Stomach (tissue), 8 donors: ENCODE measurements at regions not wholly inside any gene's neighbourhood (a gene's known extent, or its start where the extent isn't known, plus 50 kb on each side); places are given as distances from the start of the nearest gene placed in this dataset.
"Not testable (repeated sequence)": the region's sequence is repeated elsewhere in the genome, so short reads cannot be mapped to it uniquely, and the experiment has no call there.

ENCODE experiments used
- DNase-seq, 2 donors: peaks; one replicate each; pipeline versions ENCODE4 v3.0.0 to v3.0.0-alpha.2; 2013 to 2019
- H3K27ac ChIP-seq, 5 donors: fragments of 200-600 bp in 4 of 5; sonication (generic) in 4 of 5; one replicate each; pipeline ENCODE4 v1.5.1; 2013 to 2019; ENCODE audit warnings: mild to moderate bottlenecking in 1 of 5, moderate library complexity in 1 of 5
- H3K27me3 ChIP-seq, 3 donors: fragments of 200-600 bp; sonication (generic); one replicate each; pipeline ENCODE4 v1.5.1; 2017 to 2019; ENCODE audit warnings: mixed run types in 1 of 3
- H3K36me3 ChIP-seq, 4 donors: fragments of 200-600 bp; sonication (generic); 1 replicate in 3 of 4; 2 replicates in 1 of 4; pipeline ENCODE4 v1.5.1; 2016 to 2019
- H3K4me1 ChIP-seq, 4 donors: fragments of 200-600 bp; sonication (generic); one replicate each; pipeline ENCODE4 v1.5.1; 2016 to 2019
- H3K4me3 ChIP-seq, 4 donors: fragments of 200-600 bp; sonication (generic) in 3 of 4; one replicate each; pipeline ENCODE4 v1.5.1; 2016 to 2019; ENCODE audit warnings: mild to moderate bottlenecking in 1 of 4
- H3K9me3 ChIP-seq, 4 donors: fragments of 200-600 bp; sonication (generic); one replicate each; pipeline ENCODE4 v1.5.1; 2016 to 2019
- EP300 ChIP-seq: sonication (generic); formaldehyde crosslinking; IDR thresholded peaks from one replicate; pipeline ENCODE4 v1.6.1; 2017; ENCODE audit warnings: antibody characterized with exemption
- POLR2A ChIP-seq, 4 donors: fragments of 450-650 bp; IDR thresholded peaks; one replicate each; pipeline ENCODE4 v1.6.1; 2016; ENCODE audit warnings: antibody characterized with exemption in 4 of 4, control low read depth in 2 of 4, mild to moderate bottlenecking in 1 of 4, moderate library complexity in 1 of 4
- POLR2AphosphoS5 ChIP-seq, 3 donors: sonication (generic); formaldehyde crosslinking; IDR thresholded peaks; one replicate each; pipeline ENCODE4 v1.6.1; 2016; ENCODE audit warnings: antibody characterized with exemption in 3 of 3
- WGBS, 5 donors: extraction: QIAGEN DNeasy Blood & Tissue Kit in 3 of 5; methylation state at CpG; one replicate each; pipeline versions ENCODE4 v1.1.5 to v1.1.7; 2013 to 2018; 5-methylcytosine and 5-hydroxymethylcytosine counted together
- intact Hi-C: fragments of 100-400 bp; cut with DNase I; formaldehyde crosslinking; loops from one replicate; pipeline ENCODE4 v1.15.1; 2023; ENCODE audit warnings: low total_unique reads
- TF ChIP-seq, protein P1 (sequence below), 7 experiments: fragments of 450-650 bp in 4 of 7; fragments of 200-600 bp in 3 of 7; sonication (generic) in 3 of 7; IDR thresholded peaks; one replicate each; pipeline ENCODE4 v1.5.1; 2016 to 2019; ENCODE audit warnings: antibody characterized with exemption in 7 of 7, control low read depth in 2 of 7, mild to moderate bottlenecking in 1 of 7
- donor health status: healthy with polysubstance abuse.
- donor health status: Bipolar disorder and iron deficiency.
- donor health status: healthy.

DNA sequence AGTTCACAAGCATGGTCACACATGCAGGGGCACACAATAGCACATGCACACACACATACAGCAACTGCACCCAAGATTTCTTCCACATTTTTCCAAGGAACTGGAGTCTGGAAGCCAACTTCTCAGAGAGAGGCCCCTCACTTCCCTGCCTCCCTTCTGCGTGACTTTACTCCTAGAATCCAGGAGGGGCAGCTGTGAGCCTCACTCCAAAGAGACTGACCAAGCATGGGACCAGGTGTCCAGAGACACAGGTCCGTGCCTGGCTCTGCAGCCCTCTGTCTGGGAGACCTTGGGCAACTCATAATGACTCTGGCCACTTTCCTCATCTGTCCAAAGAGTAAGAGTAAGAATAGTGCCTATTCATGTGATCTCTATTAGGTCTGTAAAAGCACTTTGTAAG, 104.7 kb upstream of the TMEM132E start:
- no peaks in the 10 kb centered on the region for H3K4me1 ChIP-seq
- H3K4me3 ChIP-seq: no peak overlapping the region
- intact Hi-C loops: no loop called here
- H3K36me3 ChIP-seq: no peaks in the 10 kb centered on the region
- TF ChIP-seq EP300: no peak
- TF ChIP-seq, protein P1, sequence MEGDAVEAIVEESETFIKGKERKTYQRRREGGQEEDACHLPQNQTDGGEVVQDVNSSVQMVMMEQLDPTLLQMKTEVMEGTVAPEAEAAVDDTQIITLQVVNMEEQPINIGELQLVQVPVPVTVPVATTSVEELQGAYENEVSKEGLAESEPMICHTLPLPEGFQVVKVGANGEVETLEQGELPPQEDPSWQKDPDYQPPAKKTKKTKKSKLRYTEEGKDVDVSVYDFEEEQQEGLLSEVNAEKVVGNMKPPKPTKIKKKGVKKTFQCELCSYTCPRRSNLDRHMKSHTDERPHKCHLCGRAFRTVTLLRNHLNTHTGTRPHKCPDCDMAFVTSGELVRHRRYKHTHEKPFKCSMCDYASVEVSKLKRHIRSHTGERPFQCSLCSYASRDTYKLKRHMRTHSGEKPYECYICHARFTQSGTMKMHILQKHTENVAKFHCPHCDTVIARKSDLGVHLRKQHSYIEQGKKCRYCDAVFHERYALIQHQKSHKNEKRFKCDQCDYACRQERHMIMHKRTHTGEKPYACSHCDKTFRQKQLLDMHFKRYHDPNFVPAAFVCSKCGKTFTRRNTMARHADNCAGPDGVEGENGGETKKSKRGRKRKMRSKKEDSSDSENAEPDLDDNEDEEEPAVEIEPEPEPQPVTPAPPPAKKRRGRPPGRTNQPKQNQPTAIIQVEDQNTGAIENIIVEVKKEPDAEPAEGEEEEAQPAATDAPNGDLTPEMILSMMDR (IDR thresholded peaks at IDR 0.05): no peak
- no peak for TF ChIP-seq POLR2AphosphoS5 (IDR thresholded peaks at IDR 0.05)
- no peak for TF ChIP-seq POLR2A (IDR thresholded peaks at IDR 0.05)
- DNase-seq: no peak
- 39 to 74% (median 46%) methylated on average over 2 of the region's 2 CpGs for WGBS, 5 donors
- H3K9me3 ChIP-seq: no peaks in the 10 kb centered on the region
- peaks cover 0 to 22% (median 6%) of the 10 kb centered on the region in 3 donors for H3K27me3 ChIP-seq
- no peak overlapping the region for H3K27ac ChIP-seq

DNA sequence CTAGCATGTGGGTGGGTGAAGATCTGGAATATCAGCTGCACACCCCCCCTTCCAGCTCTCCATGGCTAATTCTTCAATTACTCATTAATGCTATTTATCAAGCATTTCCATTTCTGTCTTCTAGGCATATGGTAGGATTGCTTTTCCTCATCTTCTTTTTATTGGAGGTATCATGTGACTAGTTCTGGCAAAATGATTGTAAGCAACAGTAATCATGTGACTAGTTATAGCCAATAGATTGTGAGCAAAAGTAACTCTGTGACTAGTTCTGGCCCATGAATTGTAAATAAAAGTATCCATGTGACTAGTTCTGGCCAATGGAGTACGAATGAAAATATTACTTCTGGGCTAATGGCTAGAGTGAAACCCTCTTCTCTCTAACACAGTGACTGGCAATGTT, 107.0 kb upstream of the TMEM132E start:
- Histone ChIP-seq H3K4me3 (no peak overlapping the region), H3K27me3 (peaks cover 0 to 26% (median 6%) of the 10 kb centered on the region in 3 donors), H3K4me1 (no peaks in the 10 kb centered on the region), H3K36me3 (no peaks in the 10 kb centered on the region), H3K9me3 (no peaks in the 10 kb centered on the region), H3K27ac (no peak overlapping the region)
- no peak for TF ChIP-seq EP300
- TF ChIP-seq, protein P1 (IDR thresholded peaks at IDR 0.05): no peak
- no peak for TF ChIP-seq POLR2A (IDR thresholded peaks at IDR 0.05)
- DNase-seq: no peak
- intact Hi-C loops: no loop called here
- 60 to 76% (median 68%) methylated on average over 1 of the region's 1 CpG for WGBS, 5 donors

DNA sequence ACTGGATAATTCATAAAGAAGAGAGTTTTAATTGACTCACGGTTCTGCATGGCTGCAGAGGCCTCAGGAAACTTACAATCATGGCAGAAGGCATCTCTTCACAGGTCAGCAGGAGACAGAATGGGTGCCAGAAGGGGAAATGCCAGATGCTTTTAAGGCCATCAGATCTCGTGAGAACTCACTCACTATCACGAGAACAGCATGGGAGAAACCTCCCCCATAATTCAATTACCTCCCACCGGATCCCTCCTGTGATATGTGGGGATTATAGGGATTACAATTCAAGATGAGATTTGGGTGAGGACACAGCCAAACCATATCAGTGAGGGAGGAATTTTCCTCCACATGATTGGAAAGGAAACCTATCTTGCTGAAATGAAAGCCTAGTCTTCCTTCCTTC, 108.1 kb upstream of the TMEM132E start:
- H3K9me3 ChIP-seq, DNase-seq, H3K36me3 ChIP-seq, H3K27ac ChIP-seq, H3K4me1 ChIP-seq, intact Hi-C loops, H3K4me3 ChIP-seq: not testable (repeated sequence)
- peaks cover 0 to 36% (median 10%) of the 10 kb centered on the region in 3 donors for H3K27me3 ChIP-seq
- 25 to 49% (median 36%) methylated on average over 4 of the region's 4 CpGs for WGBS, 5 donors

DNA sequence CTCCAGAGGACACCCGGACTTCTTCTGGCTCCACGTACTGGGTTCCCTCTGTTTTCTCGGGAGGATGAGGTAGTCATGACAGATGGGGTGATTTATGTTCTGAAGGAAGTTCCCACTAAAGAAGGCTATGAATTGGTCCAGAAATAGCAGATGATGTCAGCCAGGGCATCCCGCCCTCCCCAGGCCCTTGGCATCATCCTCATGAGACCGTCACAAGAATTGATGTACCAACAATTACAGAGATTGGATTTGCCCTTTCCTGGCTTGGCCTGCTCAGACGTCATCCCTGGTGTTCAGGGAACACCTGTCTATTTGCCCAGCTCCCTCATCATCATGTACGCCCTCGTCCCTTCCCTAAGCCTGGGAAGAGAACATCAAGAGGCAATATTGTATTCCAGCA, 102.8 kb upstream of the CCL1 start:
- WGBS, 5 donors: 47 to 73% (median 62%) methylated on average over 8 of the region's 8 CpGs
- intact Hi-C loops: no loop called here
- TF ChIP-seq EP300: no peak
- TF ChIP-seq, protein P1 (IDR thresholded peaks at IDR 0.05): no peak
- peak in 1 of 2 donors; percentile 19 for DNase-seq
- Histone ChIP-seq H3K27me3 (peaks cover 0 to 61% (median 9%) of the 10 kb centered on the region in 3 donors), H3K4me1 (no peaks in the 10 kb centered on the region), H3K4me3 (no peak overlapping the region), H3K36me3 (no peaks in the 10 kb centered on the region), H3K9me3 (no peaks in the 10 kb centered on the region), H3K27ac (no peak overlapping the region)

DNA sequence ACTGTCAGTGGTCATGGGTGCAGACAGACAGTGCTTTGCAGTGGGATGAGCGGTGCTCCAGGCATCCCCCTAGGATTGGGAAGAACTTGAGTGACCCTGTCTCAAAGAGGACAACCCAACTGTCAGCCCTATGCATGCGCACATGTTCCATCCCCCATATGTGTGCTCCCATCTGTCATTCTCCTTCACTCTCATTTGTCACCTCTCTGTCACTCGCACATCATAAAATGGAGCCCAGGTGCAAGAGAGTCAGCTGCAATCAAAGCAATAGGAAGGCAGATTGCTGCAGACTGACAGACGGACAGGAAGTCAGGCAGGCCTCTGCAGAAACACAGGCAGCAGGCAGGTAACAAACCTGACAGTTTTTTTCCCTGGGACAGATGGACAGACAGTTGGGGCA, 101.8 kb upstream of the CCL1 start:
- intact Hi-C loops: no loop called here
- no peak for DNase-seq

More for the DNA sequence above, 101.8 kb upstream of the CCL1 start:
- TF ChIP-seq POLR2AphosphoS5 (IDR thresholded peaks at IDR 0.05) (no peak), POLR2A (IDR thresholded peaks at IDR 0.05) (no peak), EP300 (no peak)
- TF ChIP-seq, protein P1 (IDR thresholded peaks at IDR 0.05): no peak
- Histone ChIP-seq H3K4me3 (no peak overlapping the region), H3K27ac (no peak overlapping the region), H3K4me1 (no peaks in the 10 kb centered on the region), H3K9me3 (no peaks in the 10 kb centered on the region), H3K27me3 (peaks cover 0 to 65% (median 9%) of the 10 kb centered on the region in 3 donors), H3K36me3 (no peaks in the 10 kb centered on the region)
- 79 to 90% (median 80%) methylated on average over 3 to 4 of the region's 4 CpGs for WGBS, 5 donors
